HG02885 (cell line): ENCODE measurements at regions not wholly inside any gene's neighbourhood (a gene's known extent, or its start where the extent isn't known, plus 50 kb on each side); places are given as distances from the start of the nearest gene placed in this dataset.

Experiments used
- ATAC-seq: cut with Tn5 transposase; IDR thresholded peaks from one replicate; pipeline ENCODE4 v1.9.1; 2021; ENCODE audit warnings: mild to moderate bottlenecking; ENCODE audit not compliant: unreplicated experiment, poor library complexity

GRCh38 chr13:32859707-32860292, 156.4 kb upstream of the KL start:
- no peak for ATAC-seq

GRCh38 chr13:32861304-32861703, 154.9 kb upstream of the KL start:
- no peak for ATAC-seq

- ATAC-seq = no peak
Measured at GRCh38 chr13:32863596-32863995, 152.6 kb upstream of the KL start.

GRCh38 chr13:32866921-32867320, 149.3 kb upstream of the KL start:
- no peak for ATAC-seq

- ATAC-seq = no peak
Measured at GRCh38 chr13:32877491-32877890, 138.7 kb upstream of the KL start.

- no peak for ATAC-seq
Measured at GRCh38 chr13:32878163-32878562, 138.1 kb upstream of the KL start.

GRCh38 chr13:32880636-32881035, 135.6 kb upstream of the KL start:
- no peak for ATAC-seq

- no peak for ATAC-seq
Measured at GRCh38 chr13:32881074-32881776, 135.0 kb upstream of the KL start.

GRCh38 chr13:32881777-32882145, 134.5 kb upstream of the KL start:
- ATAC-seq = no peak

GRCh38 chr13:32882691-32883090, 133.5 kb upstream of the KL start:
- ATAC-seq = no peak

- no peak for ATAC-seq
Measured at GRCh38 chr13:32883474-32883873, 132.7 kb upstream of the KL start.

- no peak for ATAC-seq
Measured at GRCh38 chr13:32887617-32888016, 128.6 kb upstream of the KL start.

- ATAC-seq = no peak
Measured at GRCh38 chr13:32889986-32890565, 126.1 kb upstream of the KL start.

- ATAC-seq = no peak
Measured at GRCh38 chr13:32893176-32893575, 123.0 kb upstream of the KL start.

- ATAC-seq = no peak
Measured at GRCh38 chr13:32894589-32895001, 121.6 kb upstream of the KL start.

GRCh38 chr13:32895296-32895695, 120.9 kb upstream of the KL start:
- ATAC-seq = no peak

- ATAC-seq = no peak
Measured at GRCh38 chr13:32897296-32897695, 118.9 kb upstream of the KL start.

- no peak for ATAC-seq
Measured at GRCh38 chr13:32902029-32902780, 114.0 kb upstream of the KL start.

GRCh38 chr13:32902874-32903273, 113.3 kb upstream of the KL start:
- no peak for ATAC-seq

- no peak for ATAC-seq
Measured at GRCh38 chr13:32903720-32904119, 112.5 kb upstream of the KL start.

- ATAC-seq = no peak
Measured at GRCh38 chr13:32904266-32904665, 112.0 kb upstream of the KL start.
